Upper lobe of left lung (tissue), 6 donors: ENCODE measurements at regions not wholly inside any gene's neighbourhood (a gene's known extent, or its start where the extent isn't known, plus 50 kb on each side); places are given as distances from the start of the nearest gene placed in this dataset.

ENCODE experiments used
- ATAC-seq, 2 donors: fragments of 200-7000 bp; cut with Tn5 transposase; one replicate each; pipeline ENCODE4 v1.9.1; 2022; ENCODE audit warnings: mild to moderate bottlenecking in 2 of 2, moderate library complexity in 2 of 2; ENCODE audit not compliant: low FRiP score in 2 of 2
- DNase-seq, 2 donors: peaks; one replicate each; pipeline ENCODE4 v3.0.0-alpha.2; 2019 to 2020
- H3K27ac ChIP-seq, 4 donors: fragments of 200-600 bp; sonication (generic); one replicate each; pipeline ENCODE4 v1.5.1; 2016 to 2019
- H3K27me3 ChIP-seq, 4 donors: fragments of 200-600 bp; sonication (generic); one replicate each; pipeline ENCODE4 v1.5.1; 2017 to 2019
- H3K36me3 ChIP-seq, 4 donors: fragments of 200-600 bp; sonication (generic); one replicate each; pipeline ENCODE4 v1.5.1; 2016 to 2019
- H3K4me1 ChIP-seq, 4 donors: fragments of 200-600 bp; sonication (generic); one replicate each; pipeline ENCODE4 v1.5.1; 2018 to 2019
- H3K4me3 ChIP-seq, 4 donors: fragments of 200-600 bp; sonication (generic); one replicate each; pipeline ENCODE4 v1.5.1; 2017 to 2019; ENCODE audit warnings: mild to moderate bottlenecking in 2 of 4, moderate library complexity in 1 of 4
- H3K9me3 ChIP-seq, 4 donors: fragments of 200-600 bp; sonication (generic); one replicate each; pipeline ENCODE4 v1.5.1; 2018 to 2019
- EP300 ChIP-seq, 4 donors: sonication (generic); formaldehyde crosslinking; IDR thresholded peaks; one replicate each; pipeline ENCODE4 v1.5.1; 2017; ENCODE audit warnings: antibody characterized with exemption in 4 of 4, control low read depth in 2 of 4
- POLR2A ChIP-seq, 4 donors: fragments of 450-650 bp; IDR thresholded peaks; one replicate each; pipeline ENCODE4 v1.5.1; 2016 to 2017; ENCODE audit warnings: antibody characterized with exemption in 4 of 4, mild to moderate bottlenecking in 2 of 4
- POLR2AphosphoS5 ChIP-seq, 2 donors: sonication (generic); formaldehyde crosslinking; IDR thresholded peaks; one replicate each; pipeline ENCODE4 v1.5.1; 2017; ENCODE audit warnings: antibody characterized with exemption in 2 of 2
- WGBS, 2 donors: methylation state at CpG; one replicate each; pipeline ENCODE4 v1.1.5; 2017 to 2018; 5-methylcytosine and 5-hydroxymethylcytosine counted together
- TF ChIP-seq, protein P1 (sequence below), 6 experiments: fragments of 450-650 bp in 4 of 6; fragments of 200-600 bp in 2 of 6; sonication (generic) in 2 of 6; IDR thresholded peaks; one replicate each; pipeline ENCODE4 v1.5.1; 2016 to 2019; ENCODE audit warnings: antibody characterized with exemption in 6 of 6
- donor health status: DM: no; HTN: no; CAD: no; lungs with moderate emphysema.
- donor health status: DM: no; HTN: yes; CAD: no; lungs with severe emphysema.

DNA sequence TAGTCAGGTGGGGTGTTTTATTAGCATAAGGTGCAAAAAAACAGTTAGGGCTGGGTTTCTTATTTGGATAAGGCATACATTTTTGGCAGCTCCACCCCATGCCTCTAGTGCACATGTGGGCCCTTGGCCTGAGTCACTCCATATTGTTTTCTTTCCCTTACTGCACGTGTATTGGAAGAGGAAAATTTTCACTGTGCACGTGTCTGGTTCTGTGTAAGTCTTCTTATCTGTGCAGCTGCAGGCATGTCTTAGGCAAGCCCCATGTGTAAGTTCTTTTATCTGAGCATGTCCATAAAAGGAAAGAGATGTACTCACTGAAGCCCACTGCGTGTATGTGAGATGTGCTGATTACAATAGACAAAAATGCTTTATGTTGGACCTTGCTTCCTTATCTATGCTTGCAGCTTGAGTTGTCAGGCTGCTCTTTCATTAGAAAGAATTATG lies 540.3 kb upstream of the IGFBP3 start:
- no peak overlapping the region for H3K4me3 ChIP-seq
- no peak for TF ChIP-seq EP300 (IDR thresholded peaks at IDR 0.05)
- TF ChIP-seq, protein P1, sequence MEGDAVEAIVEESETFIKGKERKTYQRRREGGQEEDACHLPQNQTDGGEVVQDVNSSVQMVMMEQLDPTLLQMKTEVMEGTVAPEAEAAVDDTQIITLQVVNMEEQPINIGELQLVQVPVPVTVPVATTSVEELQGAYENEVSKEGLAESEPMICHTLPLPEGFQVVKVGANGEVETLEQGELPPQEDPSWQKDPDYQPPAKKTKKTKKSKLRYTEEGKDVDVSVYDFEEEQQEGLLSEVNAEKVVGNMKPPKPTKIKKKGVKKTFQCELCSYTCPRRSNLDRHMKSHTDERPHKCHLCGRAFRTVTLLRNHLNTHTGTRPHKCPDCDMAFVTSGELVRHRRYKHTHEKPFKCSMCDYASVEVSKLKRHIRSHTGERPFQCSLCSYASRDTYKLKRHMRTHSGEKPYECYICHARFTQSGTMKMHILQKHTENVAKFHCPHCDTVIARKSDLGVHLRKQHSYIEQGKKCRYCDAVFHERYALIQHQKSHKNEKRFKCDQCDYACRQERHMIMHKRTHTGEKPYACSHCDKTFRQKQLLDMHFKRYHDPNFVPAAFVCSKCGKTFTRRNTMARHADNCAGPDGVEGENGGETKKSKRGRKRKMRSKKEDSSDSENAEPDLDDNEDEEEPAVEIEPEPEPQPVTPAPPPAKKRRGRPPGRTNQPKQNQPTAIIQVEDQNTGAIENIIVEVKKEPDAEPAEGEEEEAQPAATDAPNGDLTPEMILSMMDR (IDR thresholded peaks at IDR 0.05) = no peak
- no peak for TF ChIP-seq POLR2AphosphoS5 (IDR thresholded peaks at IDR 0.05)
- peaks cover 0 to 43% (median 21%) of the 10 kb centered on the region in 4 donors for H3K9me3 ChIP-seq
- ATAC-seq (no peak), DNase-seq (no peak)
- no peaks in the 10 kb centered on the region for H3K4me1 ChIP-seq
- no peaks in the 10 kb centered on the region for H3K36me3 ChIP-seq
- WGBS, 2 donors = 43 to 77% methylated on average over 3 of the region's 3 CpGs
- no peak overlapping the region for H3K27ac ChIP-seq
- H3K27me3 ChIP-seq = no peaks in the 10 kb centered on the region

DNA sequence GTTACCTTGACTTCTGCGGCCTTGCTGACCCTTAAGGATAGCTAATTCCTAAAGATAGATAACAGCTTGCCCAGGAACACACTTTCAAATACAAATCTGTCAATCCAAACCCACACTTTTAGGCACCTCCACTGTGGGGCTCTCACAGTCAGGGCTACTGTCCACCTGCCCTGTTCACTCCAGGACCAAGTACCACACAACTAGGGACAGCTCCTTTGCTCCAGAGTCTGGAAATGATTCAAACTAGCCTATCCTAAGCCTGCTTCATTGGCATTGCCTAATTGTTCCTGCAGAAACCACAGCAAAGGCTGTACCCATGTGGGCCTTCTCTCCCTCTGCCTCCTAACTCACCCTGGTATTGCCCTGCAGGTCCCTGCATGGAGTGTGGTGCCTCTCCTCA lies 538.9 kb upstream of the IGFBP3 start:
- Histone ChIP-seq H3K4me3 (no peak overlapping the region), H3K36me3 (no peaks in the 10 kb centered on the region), H3K27ac (no peak overlapping the region), H3K27me3 (no peaks in the 10 kb centered on the region), H3K9me3 (peaks cover 0 to 29% (median 10%) of the 10 kb centered on the region in 4 donors), H3K4me1 (no peaks in the 10 kb centered on the region)
- no peak for ATAC-seq
- no peak for TF ChIP-seq POLR2A (IDR thresholded peaks at IDR 0.05)
- TF ChIP-seq, protein P1 (IDR thresholded peaks at IDR 0.05) = no peak
- no peak for DNase-seq
- WGBS, 2 donors = 100% methylated on average over 1 of the region's 1 CpG

GRCh38 chr7:46454816-46455215 lies 533.7 kb upstream of the IGFBP3 start:
- Histone ChIP-seq H3K27ac (no peak overlapping the region), H3K4me3 (no peak overlapping the region), H3K36me3 (no peaks in the 10 kb centered on the region), H3K4me1 (no peaks in the 10 kb centered on the region), H3K9me3 (peaks cover 0 to 4% (median 0%) of the 10 kb centered on the region in 4 donors), H3K27me3 (no peaks in the 10 kb centered on the region)
- DNase-seq = no peak
- 46% methylated on average over 2 of the region's 2 CpGs for WGBS, 2 donors
- TF ChIP-seq POLR2A (IDR thresholded peaks at IDR 0.05) (no peak), EP300 (IDR thresholded peaks at IDR 0.05) (no peak), POLR2AphosphoS5 (IDR thresholded peaks at IDR 0.05) (no peak)
- TF ChIP-seq, protein P1 (IDR thresholded peaks at IDR 0.05) = no peak
- peak in 1 of 2 donors; percentile 37 for ATAC-seq

- ATAC-seq = no peak
- Histone ChIP-seq H3K4me1 (no peaks in the 10 kb centered on the region), H3K27me3 (no peaks in the 10 kb centered on the region), H3K4me3 (no peak overlapping the region), H3K36me3 (no peaks in the 10 kb centered on the region), H3K27ac (no peak overlapping the region), H3K9me3 (no peaks in the 10 kb centered on the region)
- no peak for DNase-seq
- TF ChIP-seq EP300 (IDR thresholded peaks at IDR 0.05) (no peak), POLR2AphosphoS5 (IDR thresholded peaks at IDR 0.05) (no peak), POLR2A (IDR thresholded peaks at IDR 0.05) (no peak)
- TF ChIP-seq, protein P1 (IDR thresholded peaks at IDR 0.05) = no peak
- 88 to 97% methylated on average over 1 of the region's 1 CpG for WGBS, 2 donors
These were observed 531.6 kb upstream of the IGFBP3 start for GRCh38 chr7:46452561-46453135.

DNA sequence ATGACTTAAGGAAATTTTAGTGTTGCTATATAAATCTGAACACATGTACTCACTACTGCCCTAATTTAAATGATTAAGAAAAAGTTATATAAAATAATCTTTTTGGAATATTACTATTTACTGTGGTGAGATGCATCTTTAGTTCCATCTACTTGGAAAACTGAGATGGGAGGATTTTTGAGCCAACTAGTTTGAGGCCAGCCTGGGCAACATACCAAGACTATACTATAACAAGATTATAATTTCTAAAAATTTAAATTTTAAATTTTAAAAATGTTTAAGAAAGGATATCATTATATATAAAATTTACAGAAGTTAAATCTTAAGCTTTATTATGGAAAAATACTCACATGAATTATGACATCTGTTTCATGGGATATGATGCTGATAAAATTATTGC lies 530.8 kb upstream of the IGFBP3 start:
- Histone ChIP-seq H3K27me3 (no peaks in the 10 kb centered on the region), H3K36me3 (no peaks in the 10 kb centered on the region), H3K4me1 (no peaks in the 10 kb centered on the region), H3K4me3 (no peak overlapping the region), H3K27ac (no peak overlapping the region), H3K9me3 (no peaks in the 10 kb centered on the region)
- no peak for TF ChIP-seq POLR2A (IDR thresholded peaks at IDR 0.05)
- no peak for TF ChIP-seq EP300 (IDR thresholded peaks at IDR 0.05)
- no peak for TF ChIP-seq POLR2AphosphoS5 (IDR thresholded peaks at IDR 0.05)
- TF ChIP-seq, protein P1 (IDR thresholded peaks at IDR 0.05) = no peak
- ATAC-seq (no peak), DNase-seq (no peak)
